ENCODE measurements at regions not wholly inside any gene's neighbourhood (a gene's known extent, or its start where the extent isn't known, plus 50 kb on each side); places are given as distances from the start of the nearest gene placed in this dataset.
"Not testable (repeated sequence)": the region's sequence is repeated elsewhere in the genome, so short reads cannot be mapped to it uniquely, and the experiment has no call there.

DNA sequence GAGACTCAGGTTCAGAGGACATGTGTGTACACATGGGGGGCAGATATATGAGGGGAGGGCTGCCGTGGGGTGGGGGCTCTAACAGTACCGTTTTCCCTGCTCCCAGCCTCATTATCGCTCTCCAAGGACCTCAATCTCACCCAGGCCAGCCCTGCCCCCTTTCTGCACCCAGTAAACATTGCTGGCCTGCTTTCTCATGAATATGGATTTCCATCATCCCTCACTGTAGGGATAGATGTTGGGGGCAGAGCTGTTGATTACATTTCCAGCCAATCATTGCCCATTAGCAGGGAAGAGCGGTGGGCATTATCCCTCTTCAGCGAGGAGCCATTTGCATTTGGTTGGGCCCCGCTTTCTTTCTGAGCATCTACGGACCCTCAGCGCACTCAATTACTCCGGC is 273.8 kb downstream of the RPS6KC1 start:
- DNase-seq (ENCODE audit: low read depth in 2 of 3, low spot score in 2 of 3): no peak

- DNase-seq (ENCODE audit: low read depth in 2 of 3, low spot score in 2 of 3): no peak
These were observed 274.4 kb downstream of the RPS6KC1 start for GRCh38 chr1:213325482-213325881.

DNA sequence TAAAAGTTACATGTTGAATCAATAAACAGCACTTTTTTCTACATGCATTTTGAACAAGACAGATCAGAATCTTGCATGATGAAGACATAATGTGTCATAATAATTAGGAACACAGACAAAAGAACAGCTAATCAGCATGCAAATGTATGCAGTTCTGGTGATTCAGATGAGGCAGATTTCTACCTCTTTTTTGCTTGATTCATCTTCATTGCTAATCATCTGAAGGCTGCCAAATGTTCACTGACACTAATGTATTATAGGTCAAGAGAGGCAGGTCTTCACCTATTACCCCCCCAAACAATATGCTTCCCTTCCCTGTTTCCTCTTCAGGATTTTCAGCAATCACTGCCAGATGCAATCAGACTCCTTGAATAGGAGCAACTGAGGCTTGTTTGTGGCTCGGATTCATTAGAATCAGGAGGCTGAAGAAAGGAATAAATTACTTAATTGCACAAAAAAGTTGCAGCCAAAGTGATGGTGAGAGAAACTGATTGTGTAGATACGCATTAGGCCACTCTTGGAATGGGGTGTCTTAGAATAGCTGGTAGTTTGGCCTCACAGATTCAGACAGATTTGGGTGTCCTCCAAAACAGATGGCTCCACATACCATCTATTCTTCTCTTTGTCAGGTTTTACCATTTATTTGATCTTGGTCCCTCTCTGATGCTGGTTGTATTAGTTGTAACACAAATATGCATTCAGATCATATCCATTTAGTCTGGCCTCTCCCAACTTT is 275.4 kb downstream of the RPS6KC1 start:
- DNase-seq (ENCODE audit: low read depth in 2 of 3, low spot score in 2 of 3): no peak

- peak in 2 of 3 donors; percentile 22 to 62 for DNase-seq (ENCODE audit: low read depth in 2 of 3, low spot score in 2 of 3)
These were observed 276.1 kb downstream of the RPS6KC1 start for GRCh38 chr1:213327017-213327667.

DNA sequence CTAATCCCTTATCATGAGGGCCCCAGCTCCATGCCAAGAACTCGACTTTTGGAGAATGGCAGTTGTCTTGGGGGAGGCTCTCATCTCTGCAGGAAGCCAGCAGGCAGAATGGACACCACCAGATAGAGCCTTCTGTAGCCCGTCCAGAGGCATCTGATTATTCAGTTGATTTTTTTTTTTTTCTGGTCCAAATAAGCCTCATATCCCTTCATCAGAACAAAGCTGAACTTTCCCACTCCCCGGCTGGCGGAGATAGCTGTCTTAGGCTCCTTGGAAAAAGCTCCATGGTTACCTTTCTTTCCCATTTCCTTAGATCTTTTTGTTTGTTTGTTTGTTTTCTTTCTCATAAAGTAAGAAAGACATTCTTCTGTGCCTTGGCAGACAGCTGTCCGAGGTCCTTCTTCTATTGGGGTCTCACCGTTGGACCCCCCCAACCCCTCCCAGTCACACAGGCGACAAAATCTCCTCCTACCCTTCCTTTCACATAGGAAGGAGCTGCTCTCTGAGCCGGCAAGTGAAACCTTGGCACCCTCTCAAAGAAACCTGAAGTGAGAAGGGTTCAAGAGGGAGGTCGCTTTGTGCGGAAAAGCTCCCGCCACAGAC is 278.5 kb downstream of the RPS6KC1 start:
- DNase-seq (ENCODE audit: low read depth in 2 of 3, low spot score in 2 of 3): no peak

DNA sequence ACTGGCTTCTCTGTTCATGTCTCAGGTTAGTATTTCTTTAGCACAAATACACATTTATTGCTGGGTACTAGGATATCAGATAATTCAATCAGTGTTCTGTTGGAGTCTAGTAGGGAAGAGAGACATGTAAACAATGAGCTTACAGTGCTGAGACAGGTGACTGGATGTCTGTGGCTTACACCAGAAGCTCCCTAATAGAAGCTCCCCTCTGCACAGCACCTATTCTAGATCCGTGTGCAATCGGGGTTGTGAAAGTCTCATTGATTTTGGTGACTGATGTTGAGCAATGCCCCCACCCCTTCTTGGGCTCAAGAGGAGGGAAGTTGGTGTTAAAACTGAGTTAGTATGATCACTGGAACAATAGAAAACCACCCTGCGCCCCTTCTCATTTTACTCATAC is 279.2 kb downstream of the RPS6KC1 start:
- no peak for DNase-seq (ENCODE audit: low read depth in 2 of 3, low spot score in 2 of 3)

- DNase-seq (ENCODE audit: low read depth in 2 of 3, low spot score in 2 of 3): no peak
These were observed 280.7 kb downstream of the RPS6KC1 start for GRCh38 chr1:213331631-213332175.

- DNase-seq (ENCODE audit: low read depth in 2 of 3, low spot score in 2 of 3): no peak
These were observed 281.4 kb downstream of the RPS6KC1 start for GRCh38 chr1:213332491-213332890.

DNA sequence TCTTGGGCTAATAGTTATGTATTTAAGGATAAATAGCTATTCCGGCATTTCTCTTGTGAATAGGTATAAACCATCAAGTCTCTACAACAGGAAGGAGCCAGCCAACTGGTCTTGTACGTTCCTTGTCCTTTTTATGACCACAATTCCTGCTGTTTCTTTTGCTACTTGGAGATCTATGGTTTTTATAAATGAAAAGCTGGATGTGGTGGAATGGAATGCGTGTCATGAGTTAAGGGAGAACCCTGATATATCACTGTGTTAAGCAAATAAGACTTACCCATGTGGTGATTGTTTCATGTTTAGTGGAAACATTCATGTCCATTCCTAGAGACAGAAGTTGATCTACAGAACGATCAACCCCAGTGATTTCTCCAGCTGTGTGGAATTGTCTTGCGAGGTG is 282.1 kb downstream of the RPS6KC1 start:
- DNase-seq (ENCODE audit: low read depth in 2 of 3, low spot score in 2 of 3): no peak

DNA sequence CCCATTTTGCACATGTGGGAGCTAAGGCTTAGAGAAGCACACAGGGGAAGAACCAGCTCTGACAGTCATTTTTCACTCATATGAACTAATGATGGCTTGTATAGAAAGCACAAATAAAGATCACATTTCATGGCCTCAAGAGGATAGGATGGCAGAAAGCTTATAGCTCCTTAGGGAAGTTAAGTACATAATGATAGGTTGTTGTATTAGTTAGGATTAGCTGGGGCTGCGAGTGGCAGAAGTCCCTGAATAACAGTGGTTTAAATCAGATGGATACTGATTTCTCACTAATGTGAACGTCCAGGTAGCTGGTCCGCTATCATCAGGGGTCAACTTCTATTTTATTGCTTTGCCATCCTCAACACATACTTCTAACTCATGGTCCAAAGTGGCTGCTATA is 284.0 kb downstream of the RPS6KC1 start:
- no peak for DNase-seq (ENCODE audit: low read depth in 2 of 3, low spot score in 2 of 3)

DNA sequence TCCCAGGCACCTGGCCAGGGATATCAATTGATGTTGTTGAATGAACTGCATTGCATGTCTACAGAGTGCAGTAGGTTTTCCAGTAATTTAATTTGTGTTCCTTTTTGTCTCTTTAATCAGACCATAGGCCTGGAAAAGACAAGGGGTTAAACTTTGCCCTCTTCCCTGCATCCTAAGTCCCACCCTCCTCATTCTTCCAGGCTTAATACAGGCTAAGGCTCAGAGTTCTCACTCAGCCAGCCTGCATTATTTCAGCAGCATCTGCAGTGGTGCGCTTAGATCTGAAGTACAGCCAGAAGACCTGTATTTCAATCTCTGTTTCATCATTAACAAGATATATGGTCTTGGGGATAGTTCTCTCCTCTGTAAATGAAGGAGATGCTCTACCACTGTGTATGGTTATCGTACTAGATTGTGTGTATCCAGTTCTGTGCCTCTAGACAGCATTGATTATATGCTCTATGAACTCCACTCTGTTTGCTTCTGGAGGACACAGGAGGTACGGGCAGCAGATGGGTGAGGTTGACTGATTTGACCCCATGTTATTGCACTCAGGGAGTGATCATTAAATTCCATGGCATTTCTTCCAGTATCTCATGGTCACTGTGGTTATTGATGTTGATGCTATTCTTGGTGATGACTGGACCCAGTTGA is 286.1 kb downstream of the RPS6KC1 start:
- DNase-seq (ENCODE audit: low read depth in 2 of 3, low spot score in 2 of 3): no peak

DNA sequence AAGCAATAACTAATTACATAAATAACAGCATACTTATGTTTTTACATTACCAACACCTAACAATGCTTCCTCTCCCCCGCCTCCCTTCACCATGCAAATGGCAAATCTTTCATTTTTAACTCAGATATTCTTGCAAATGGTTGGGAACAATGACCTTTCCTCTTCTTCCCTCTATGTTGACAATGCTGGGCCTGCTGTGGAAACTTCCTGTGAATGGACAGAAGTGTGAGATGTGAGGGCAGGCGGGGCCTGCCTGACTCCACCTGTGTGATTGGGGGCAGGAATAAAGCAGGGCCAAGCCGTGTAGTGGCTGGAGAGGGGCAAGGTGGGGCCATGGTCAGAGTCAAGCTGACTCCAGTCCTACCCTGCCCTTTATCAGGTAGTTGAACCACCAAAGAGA is 289.6 kb downstream of the RPS6KC1 start:
- no peak for DNase-seq (ENCODE audit: low read depth in 2 of 3, low spot score in 2 of 3)

DNA sequence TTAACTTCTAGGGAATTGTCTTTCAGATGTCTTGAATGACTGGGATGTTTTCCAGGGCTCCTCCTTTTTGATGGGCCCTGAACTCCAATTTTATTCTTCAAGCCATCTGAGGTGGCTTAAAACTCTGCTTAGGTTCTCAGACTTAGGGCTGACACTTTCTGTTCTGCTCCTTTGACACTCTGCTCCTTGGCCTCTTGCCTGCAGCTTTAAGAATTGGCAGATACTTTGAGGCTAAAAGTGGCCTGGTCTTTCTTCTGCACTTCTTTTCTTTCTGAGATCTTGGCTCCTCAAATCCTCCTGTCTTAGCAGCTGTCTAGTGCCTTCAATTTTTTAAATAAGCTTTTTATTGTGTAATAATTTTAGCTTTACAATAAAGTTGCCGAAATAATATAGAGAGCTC is 294.6 kb downstream of the RPS6KC1 start:
- DNase-seq (ENCODE audit: low read depth in 2 of 3, low spot score in 2 of 3): no peak

- no peak for DNase-seq (ENCODE audit: low read depth in 2 of 3, low spot score in 2 of 3)
These were observed 306.4 kb downstream of the RPS6KC1 start for GRCh38 chr1:213357403-213357802.

DNA sequence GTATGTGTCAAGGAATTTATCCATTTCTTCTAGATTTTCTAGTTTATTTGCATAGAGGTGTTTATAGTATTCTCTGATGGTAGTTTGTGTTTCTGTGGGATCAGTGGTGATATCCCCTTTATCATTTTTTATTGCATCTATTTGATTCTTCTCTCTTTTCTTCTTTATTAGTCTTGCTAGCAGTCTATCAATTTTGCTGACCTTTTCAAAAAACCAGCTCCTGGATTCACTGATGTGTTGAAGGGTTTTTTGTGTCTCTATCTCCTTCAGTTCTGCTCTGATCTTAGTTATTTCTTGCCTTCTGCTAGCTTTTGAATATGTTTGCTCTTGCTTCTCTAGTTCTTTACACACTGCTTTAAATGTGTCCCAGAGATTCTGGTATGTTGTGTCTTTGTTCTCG is 307.3 kb downstream of the RPS6KC1 start:
- not testable (repeated sequence) for DNase-seq (ENCODE audit: low read depth in 2 of 3, low spot score in 2 of 3)

DNA sequence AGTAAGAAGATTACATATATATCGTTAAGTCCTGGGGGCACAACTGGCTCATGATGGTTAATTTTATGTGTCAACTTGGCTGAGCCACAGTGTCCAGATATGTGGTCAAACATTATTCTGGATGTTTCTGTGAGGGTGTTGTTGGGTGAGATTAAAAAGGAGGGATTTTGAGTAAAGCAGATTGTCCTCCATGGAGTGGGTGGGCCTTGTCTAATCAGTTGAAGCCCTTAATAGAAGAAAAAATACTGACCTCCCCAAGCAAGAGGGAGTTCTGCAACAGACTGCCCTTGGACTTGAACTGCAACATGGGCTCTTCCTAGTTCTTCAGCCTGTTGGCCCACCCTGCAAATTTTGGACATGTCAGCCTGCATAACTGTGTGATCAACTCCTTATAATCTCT is 311.6 kb downstream of the RPS6KC1 start:
- no peak for DNase-seq (ENCODE audit: low read depth in 2 of 3, low spot score in 2 of 3)

DNA sequence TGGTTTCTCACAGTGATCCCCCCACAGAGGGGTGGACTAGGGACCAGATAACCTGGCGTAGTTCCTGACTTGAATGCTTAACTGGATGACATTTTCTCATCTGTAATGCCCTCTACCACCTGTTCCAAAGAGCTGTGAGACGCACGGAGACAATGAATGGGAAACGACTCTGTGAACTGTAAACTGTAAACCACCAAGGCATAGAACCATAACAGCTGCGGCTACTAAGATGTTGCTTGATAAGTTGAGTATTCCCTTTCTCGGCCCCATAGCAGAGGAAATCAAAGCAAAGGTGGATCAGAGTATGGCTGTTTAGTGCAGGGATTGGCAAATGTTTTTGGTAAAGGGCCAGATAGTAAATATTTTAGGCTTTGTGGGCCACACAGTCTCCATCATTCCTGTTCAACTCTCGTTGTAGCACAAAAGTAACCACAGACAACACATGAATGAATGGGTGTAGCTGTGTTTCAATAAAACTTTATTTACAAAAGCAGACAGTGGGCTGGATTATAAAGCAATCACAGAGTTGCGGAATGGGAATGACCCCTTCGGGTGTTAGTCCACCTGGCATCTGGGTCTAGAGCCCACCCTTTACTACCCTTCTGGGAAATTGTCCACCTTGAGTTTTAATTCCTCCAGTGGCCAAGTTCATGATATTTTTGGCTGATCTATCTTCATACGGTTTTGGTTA is 315.2 kb downstream of the RPS6KC1 start:
- no peak for DNase-seq (ENCODE audit: low read depth in 2 of 3, low spot score in 2 of 3)

GRCh38 chr1:213369465-213369864 is 318.4 kb downstream of the RPS6KC1 start:
- DNase-seq (ENCODE audit: low read depth in 2 of 3, low spot score in 2 of 3): no peak

DNA sequence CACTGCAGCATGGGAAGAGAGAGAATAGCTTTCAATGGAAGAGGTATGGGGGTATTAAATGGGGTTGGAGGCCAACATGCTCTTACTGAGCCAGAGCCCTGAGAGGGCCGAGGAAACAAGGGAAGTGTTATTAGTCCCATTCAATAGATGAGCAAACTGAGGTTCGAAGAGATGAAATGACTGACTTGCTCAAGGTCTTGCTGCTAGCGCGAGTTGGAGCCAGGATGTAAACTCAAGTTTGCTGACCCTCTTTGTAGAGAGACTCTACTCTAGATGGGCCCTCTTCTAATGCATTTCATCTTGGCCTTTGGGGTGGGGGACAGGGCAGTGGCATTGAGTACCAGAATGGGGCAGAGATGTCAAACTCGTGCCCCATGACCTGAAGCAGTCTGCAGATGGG is 319.5 kb downstream of the RPS6KC1 start:
- DNase-seq (ENCODE audit: low read depth in 2 of 3, low spot score in 2 of 3): no peak

- DNase-seq (ENCODE audit: low read depth in 2 of 3, low spot score in 2 of 3): no peak
These were observed 320.4 kb downstream of the RPS6KC1 start for GRCh38 chr1:213371525-213371846.
